ENCODE measurements at regions not wholly inside any gene's neighbourhood (a gene's known extent, or its start where the extent isn't known, plus 50 kb on each side); places are given as distances from the start of the nearest gene placed in this dataset.

DNA sequence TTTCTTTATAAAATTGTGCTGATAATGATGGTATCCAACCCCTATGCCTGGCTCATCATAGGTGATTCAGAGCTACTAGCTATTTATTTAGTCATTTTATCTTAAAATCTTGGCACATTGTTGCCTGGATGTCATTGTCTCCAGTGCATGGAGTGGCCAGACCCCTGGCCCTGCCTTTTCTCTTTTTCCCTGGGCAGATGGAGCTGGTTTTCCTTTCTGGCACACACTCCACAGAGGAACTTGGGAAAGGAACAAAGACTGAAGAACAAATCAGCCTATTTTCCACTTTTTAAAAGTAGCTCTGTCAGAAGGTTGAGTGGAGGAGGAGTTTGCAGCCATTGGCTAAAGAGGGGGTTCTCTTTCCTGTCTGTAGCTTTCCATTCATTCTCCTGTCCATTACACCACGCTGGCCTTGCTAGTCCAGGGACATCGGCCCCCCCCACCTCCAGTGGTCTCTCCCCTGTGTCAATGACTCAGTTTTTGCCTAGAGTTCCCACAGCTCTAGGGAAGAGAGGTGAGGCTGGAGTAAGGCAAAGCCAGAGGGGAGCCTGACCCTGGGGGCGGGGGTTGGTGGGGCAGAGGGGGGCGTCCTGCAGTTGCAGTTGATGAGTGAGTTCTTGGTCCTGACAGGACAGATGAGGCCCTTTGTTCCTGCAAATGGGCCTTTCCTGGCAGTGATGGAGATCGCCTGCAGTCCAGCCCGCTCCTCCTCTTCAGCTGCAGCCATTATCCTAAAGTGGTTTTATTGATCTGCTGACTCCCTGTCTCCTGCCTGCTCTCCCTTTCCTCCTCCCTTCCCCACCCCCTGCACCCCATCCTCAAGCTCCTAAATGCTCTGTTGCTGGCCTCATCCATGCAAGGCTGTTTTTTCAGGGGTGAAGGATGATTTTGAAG lies 774.5 kb downstream of the DHX35 start:
- TF ChIP-seq, protein P1, sequence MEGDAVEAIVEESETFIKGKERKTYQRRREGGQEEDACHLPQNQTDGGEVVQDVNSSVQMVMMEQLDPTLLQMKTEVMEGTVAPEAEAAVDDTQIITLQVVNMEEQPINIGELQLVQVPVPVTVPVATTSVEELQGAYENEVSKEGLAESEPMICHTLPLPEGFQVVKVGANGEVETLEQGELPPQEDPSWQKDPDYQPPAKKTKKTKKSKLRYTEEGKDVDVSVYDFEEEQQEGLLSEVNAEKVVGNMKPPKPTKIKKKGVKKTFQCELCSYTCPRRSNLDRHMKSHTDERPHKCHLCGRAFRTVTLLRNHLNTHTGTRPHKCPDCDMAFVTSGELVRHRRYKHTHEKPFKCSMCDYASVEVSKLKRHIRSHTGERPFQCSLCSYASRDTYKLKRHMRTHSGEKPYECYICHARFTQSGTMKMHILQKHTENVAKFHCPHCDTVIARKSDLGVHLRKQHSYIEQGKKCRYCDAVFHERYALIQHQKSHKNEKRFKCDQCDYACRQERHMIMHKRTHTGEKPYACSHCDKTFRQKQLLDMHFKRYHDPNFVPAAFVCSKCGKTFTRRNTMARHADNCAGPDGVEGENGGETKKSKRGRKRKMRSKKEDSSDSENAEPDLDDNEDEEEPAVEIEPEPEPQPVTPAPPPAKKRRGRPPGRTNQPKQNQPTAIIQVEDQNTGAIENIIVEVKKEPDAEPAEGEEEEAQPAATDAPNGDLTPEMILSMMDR (IDR thresholded peaks at IDR 0.05), result no peak
- TF ChIP-seq POLR2A (IDR thresholded peaks at IDR 0.05), result no peak
- TF ChIP-seq EP300 (IDR thresholded peaks at IDR 0.05), result no peak
- TF ChIP-seq POLR2AphosphoS5 (IDR thresholded peaks at IDR 0.05), result no peak
